SJSA1 (cell line): ENCODE measurements at regions not wholly inside any gene's neighbourhood (a gene's known extent, or its start where the extent isn't known, plus 50 kb on each side); places are given as distances from the start of the nearest gene placed in this dataset.
"Not testable (repeated sequence)": the region's sequence is repeated elsewhere in the genome, so short reads cannot be mapped to it uniquely, and the experiment has no call there.

Experiments
- DNase-seq, 2 experiments: peaks; one replicate each; pipeline ENCODE4 v3.0.0-alpha.2; 2015 to 2020; ENCODE audit warnings: low spot score in 2 of 2, low read depth in 1 of 2
- H3K27ac ChIP-seq: fragments of 250-450 bp; sonication (Bioruptor Pico); 2 replicates; pipeline ENCODE4 v1.5.1; 2020; ENCODE audit warnings: mild to moderate bottlenecking, moderate library complexity
- H3K27me3 ChIP-seq: fragments of 250-450 bp; sonication (Bioruptor Pico); replicated peaks from 2 replicates; pipeline ENCODE4 v1.5.1; 2020; ENCODE audit warnings: mild to moderate bottlenecking, moderate library complexity
- H3K36me3 ChIP-seq: fragments of 250-450 bp; sonication (Bioruptor Pico); 2 replicates; pipeline ENCODE4 v1.5.1; 2020; ENCODE audit warnings: mild to moderate bottlenecking
- H3K4me1 ChIP-seq: fragments of 250-450 bp; sonication (Bioruptor Pico); replicated peaks from 2 replicates; pipeline ENCODE4 v1.6.1; 2021; ENCODE audit warnings: mild to moderate bottlenecking
- H3K4me3 ChIP-seq: fragments of 250-450 bp; sonication (Bioruptor Pico); 2 replicates; pipeline ENCODE4 v1.5.1; 2020; ENCODE audit warnings: mild to moderate bottlenecking
- H3K9me3 ChIP-seq: fragments of 250-450 bp; sonication (Bioruptor Pico); replicated peaks from 2 replicates; pipeline ENCODE4 v1.5.1; 2020; ENCODE audit warnings: mild to moderate bottlenecking

DNA sequence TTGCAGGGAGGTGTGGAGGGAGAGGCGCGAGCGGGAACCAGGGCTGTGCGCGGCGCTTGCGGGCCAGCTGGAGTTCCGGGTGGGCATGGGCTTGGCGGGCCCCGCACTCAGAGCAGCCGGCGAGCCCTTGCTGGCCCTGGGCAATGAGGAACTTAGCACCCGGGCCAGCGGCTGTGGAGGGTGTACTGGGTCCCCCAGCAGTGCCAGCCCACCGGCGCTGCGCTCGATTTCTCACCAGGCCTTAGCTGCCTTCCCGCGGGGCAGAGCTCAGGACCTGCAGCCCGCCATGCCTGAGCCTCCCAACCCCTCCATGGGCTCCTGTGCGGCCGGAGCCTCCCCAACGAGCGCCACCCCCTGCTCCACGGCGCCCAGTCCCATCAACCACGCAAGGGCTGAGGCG, 243.2 kb downstream of the TFAP2A start:
- not testable (repeated sequence) for DNase-seq, H3K27ac ChIP-seq
- H3K4me1 ChIP-seq: peaks cover 21% of the 10 kb centered on the region

GRCh38 chr6:10170816-10171215, 244.1 kb downstream of the TFAP2A start:
- Histone ChIP-seq H3K27ac (no peak overlapping the region), H3K36me3 (no peaks in the 10 kb centered on the region), H3K4me1 (peaks cover 15% of the 10 kb centered on the region), H3K27me3 (no peaks in the 10 kb centered on the region), H3K4me3 (no peak overlapping the region), H3K9me3 (no peaks in the 10 kb centered on the region)
- DNase-seq: no peak

More for the DNA sequence above, 243.2 kb downstream of the TFAP2A start:
- not testable (repeated sequence) for H3K27me3 ChIP-seq, H3K9me3 ChIP-seq, H3K4me3 ChIP-seq, H3K36me3 ChIP-seq

GRCh38 chr6:10166031-10166430, 248.8 kb downstream of the TFAP2A start:
- DNase-seq: no peak
- H3K4me1 ChIP-seq: no peaks in the 10 kb centered on the region
- no peaks in the 10 kb centered on the region for H3K9me3 ChIP-seq

DNA sequence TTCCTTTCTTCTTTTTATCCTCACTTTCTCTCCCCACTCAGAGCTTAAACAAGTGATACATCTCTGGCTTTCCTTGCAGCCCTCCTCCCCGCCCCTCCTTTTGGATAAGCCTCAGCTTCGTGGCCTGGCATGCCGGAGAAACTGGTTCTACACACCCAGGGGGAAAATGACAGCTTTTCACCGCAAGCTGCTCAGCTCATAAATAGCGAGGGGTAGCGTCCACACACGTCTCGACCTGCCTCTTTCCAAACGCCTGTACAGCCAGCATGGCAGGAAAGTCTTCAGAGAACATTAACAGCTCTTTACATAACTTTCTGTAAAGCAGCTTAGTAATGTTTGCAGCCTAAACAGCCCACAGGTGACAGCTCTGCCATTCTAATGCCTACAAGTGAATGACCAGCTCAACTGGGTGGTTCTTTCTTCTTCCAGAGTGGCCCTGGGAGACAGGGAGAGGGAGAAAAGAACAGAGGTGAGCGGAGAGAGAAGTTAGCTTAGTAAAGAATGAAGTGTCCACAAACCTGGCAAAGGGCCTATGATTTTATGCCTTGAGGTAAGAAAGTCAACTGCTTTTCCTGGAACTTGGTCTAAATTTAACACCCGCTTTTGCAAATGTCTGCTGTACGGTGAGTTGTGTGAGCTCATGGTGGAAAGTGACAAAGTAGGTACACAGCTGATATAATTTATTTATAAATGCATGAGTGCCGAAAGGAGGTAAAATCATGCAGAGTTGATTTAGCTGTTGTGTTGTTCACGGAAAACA, 251.5 kb downstream of the TFAP2A start:
- Histone ChIP-seq H3K27ac (no peak overlapping the region), H3K4me3 (no peak overlapping the region), H3K36me3 (no peaks in the 10 kb centered on the region), H3K9me3 (no peaks in the 10 kb centered on the region; the same call in 1 of the 2 replicates), H3K4me1 (peaks cover 4% of the 10 kb centered on the region; the same call in 1 of the 2 replicates), H3K27me3 (no peaks in the 10 kb centered on the region)
- no peak for DNase-seq

More at GRCh38 chr6:10166031-10166430, 248.8 kb downstream of the TFAP2A start:
- Histone ChIP-seq H3K27me3 (no peaks in the 10 kb centered on the region), H3K36me3 (no peaks in the 10 kb centered on the region), H3K4me3 (no peak overlapping the region), H3K27ac (no peak overlapping the region)

- Histone ChIP-seq H3K4me1 (peaks cover 19% of the 10 kb centered on the region), H3K9me3 (no peaks in the 10 kb centered on the region; the same call in 1 of the 2 replicates), H3K4me3 (no peak overlapping the region), H3K27ac (no peak overlapping the region), H3K36me3 (no peaks in the 10 kb centered on the region), H3K27me3 (no peaks in the 10 kb centered on the region)
- no peak for DNase-seq
Measured at GRCh38 chr6:10156875-10157274, 258.0 kb downstream of the TFAP2A start.

GRCh38 chr6:10154251-10154650, 260.6 kb downstream of the TFAP2A start:
- Histone ChIP-seq H3K27me3 (no peaks in the 10 kb centered on the region), H3K4me3 (no peak overlapping the region), H3K9me3 (no peaks in the 10 kb centered on the region), H3K36me3 (no peaks in the 10 kb centered on the region), H3K27ac (no peak overlapping the region), H3K4me1 (peaks cover 34% of the 10 kb centered on the region)
- DNase-seq: no peak

- peak; percentile 65 to 85 for DNase-seq
- Histone ChIP-seq H3K4me3 (no peak overlapping the region), H3K36me3 (no peaks in the 10 kb centered on the region), H3K27ac (peak overlapping the region; percentile 76), H3K9me3 (no peaks in the 10 kb centered on the region), H3K27me3 (no peaks in the 10 kb centered on the region), H3K4me1 (peaks cover 42% of the 10 kb centered on the region)
Measured at GRCh38 chr6:10151144-10151915, 263.5 kb downstream of the TFAP2A start.

DNA sequence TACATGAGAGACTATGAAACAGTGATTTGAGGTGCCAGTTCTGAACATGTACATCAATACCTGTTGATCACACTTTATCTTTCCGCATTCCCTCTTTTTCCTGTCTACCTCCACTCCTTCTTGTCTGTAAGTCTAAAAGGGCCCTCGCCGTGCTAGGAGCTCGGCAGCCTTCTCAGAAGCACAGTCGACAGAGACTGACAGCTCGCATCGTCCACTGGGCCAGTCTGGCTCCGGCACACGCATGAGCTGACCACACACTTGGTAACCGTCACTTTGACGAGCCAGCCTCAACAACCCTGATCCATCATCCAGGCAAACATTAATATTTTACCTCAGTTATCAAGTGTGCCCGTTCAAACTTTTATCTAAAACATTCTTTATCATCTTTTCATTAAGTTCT, 265.3 kb downstream of the TFAP2A start:
- Histone ChIP-seq H3K27ac (no peak overlapping the region), H3K9me3 (no peaks in the 10 kb centered on the region), H3K27me3 (no peaks in the 10 kb centered on the region), H3K36me3 (no peaks in the 10 kb centered on the region), H3K4me3 (no peak overlapping the region), H3K4me1 (peaks cover 36% of the 10 kb centered on the region)
- DNase-seq: no peak

DNA sequence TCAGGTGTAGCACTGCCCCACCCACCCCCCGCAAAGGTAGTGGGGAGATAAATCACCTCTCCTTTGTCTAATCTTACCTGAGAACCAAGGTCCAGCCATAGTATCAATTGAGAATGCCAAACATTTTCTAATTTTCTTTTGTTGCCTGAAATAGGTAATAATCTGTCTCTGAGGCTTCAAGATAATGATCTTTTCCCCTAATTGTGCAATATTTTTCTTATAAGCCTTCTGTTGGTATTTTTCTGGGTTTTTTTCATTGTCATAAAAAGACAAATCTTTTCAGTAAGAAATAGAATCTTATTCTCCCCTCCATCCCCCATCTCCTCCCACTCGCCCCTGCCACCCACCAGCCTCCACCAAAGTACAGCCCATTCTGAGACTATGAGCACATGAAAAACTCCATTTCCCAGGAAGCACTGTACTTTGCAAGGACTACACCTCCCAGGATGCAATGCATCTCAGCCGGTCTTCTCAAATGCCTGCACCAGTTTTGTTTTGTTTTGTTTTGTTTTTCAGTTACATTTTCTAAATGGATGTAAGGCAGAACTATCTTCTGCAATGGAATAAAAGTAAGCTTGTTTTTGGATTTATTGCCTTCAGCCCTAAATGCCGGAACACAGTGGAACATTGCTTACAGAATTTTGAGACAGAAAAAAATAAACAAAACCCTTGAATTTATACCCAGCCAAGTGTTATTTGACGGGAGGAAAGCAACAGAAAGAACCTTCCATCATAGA, 268.0 kb downstream of the TFAP2A start:
- peak overlapping the region; percentile 26 for H3K4me3 ChIP-seq

GRCh38 chr6:10144772-10145171, 270.1 kb downstream of the TFAP2A start:
- no peak for DNase-seq
- Histone ChIP-seq H3K27ac (no peak overlapping the region), H3K9me3 (no peaks in the 10 kb centered on the region)

More for the DNA sequence above, 268.0 kb downstream of the TFAP2A start:
- Histone ChIP-seq H3K9me3 (no peaks in the 10 kb centered on the region), H3K4me1 (peaks cover 38% of the 10 kb centered on the region), H3K36me3 (no peaks in the 10 kb centered on the region), H3K27me3 (no peaks in the 10 kb centered on the region), H3K27ac (no peak overlapping the region)
- no peak for DNase-seq

GRCh38 chr6:10141746-10142443, 273.0 kb downstream of the TFAP2A start:
- DNase-seq: no peak

More at GRCh38 chr6:10144772-10145171, 270.1 kb downstream of the TFAP2A start:
- no peaks in the 10 kb centered on the region for H3K27me3 ChIP-seq
- peaks cover 39% of the 10 kb centered on the region for H3K4me1 ChIP-seq
- no peak overlapping the region for H3K4me3 ChIP-seq
- H3K36me3 ChIP-seq: no peaks in the 10 kb centered on the region

GRCh38 chr6:10140824-10141223, 274.1 kb downstream of the TFAP2A start:
- H3K4me3 ChIP-seq: no peak overlapping the region
- H3K36me3 ChIP-seq: no peaks in the 10 kb centered on the region
- H3K27ac ChIP-seq: peak overlapping the region; percentile 52
- H3K4me1 ChIP-seq: peaks cover 38% of the 10 kb centered on the region
- H3K9me3 ChIP-seq: no peaks in the 10 kb centered on the region
- H3K27me3 ChIP-seq: no peaks in the 10 kb centered on the region
- peak in 1 of 2 experiments; percentile 71 for DNase-seq

More at GRCh38 chr6:10141746-10142443, 273.0 kb downstream of the TFAP2A start:
- no peaks in the 10 kb centered on the region for H3K9me3 ChIP-seq
- no peak overlapping the region for H3K4me3 ChIP-seq
- H3K27ac ChIP-seq: no peak overlapping the region
- H3K27me3 ChIP-seq: no peaks in the 10 kb centered on the region
- H3K4me1 ChIP-seq: peaks cover 38% of the 10 kb centered on the region
- no peaks in the 10 kb centered on the region for H3K36me3 ChIP-seq

- H3K36me3 ChIP-seq: no peaks in the 10 kb centered on the region
- DNase-seq: no peak
Measured at GRCh38 chr6:10140136-10140535, 274.7 kb downstream of the TFAP2A start.

More at GRCh38 chr6:10140136-10140535, 274.7 kb downstream of the TFAP2A start:
- Histone ChIP-seq H3K27ac (peak overlapping the region; percentile 52), H3K4me1 (peaks cover 38% of the 10 kb centered on the region), H3K4me3 (no peak overlapping the region), H3K27me3 (no peaks in the 10 kb centered on the region), H3K9me3 (no peaks in the 10 kb centered on the region)
